NT2/D1 (cell line): ENCODE measurements at regions not wholly inside any gene's neighbourhood (a gene's known extent, or its start where the extent isn't known, plus 50 kb on each side); places are given as distances from the start of the nearest gene placed in this dataset.

Experiments
- YY1 ChIP-seq: IDR thresholded peaks from 2 replicates; pipeline ENCODE4 v1.6.1; 2011; ENCODE audit not compliant: insufficient read length, insufficient read depth
- ZNF274 ChIP-seq: IDR thresholded peaks from 2 replicates; pipeline ENCODE4 v1.6.1; 2011; ENCODE audit warnings: mild to moderate bottlenecking, low read depth, low read length

DNA sequence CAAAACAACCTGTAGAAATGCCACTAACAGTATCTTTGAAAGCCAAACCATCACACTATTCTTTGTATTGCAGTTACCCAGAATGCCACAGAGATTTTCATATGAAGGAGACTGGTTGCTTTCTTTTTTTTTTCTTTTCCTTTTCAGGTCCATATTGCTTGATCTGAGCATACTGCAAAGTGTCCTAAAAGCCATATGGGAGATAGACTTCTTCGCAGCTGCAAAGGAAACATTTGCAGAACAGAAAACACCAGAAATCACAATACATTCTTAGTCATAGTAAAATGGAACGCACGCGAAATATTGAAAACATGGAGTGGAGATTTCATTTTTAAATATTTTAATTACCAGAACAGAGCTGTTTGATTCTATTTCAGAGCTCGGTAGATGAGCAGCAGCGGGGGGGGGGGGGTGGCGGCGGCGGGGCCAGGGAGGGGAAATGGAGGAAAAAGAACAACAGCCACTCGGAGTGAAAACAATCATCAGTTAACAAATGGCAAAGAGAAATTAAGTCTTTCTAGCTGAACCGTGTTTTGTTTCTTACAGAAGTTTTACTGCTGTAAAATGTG is 284.1 kb downstream of the NFIB start:
- TF ChIP-seq YY1 (no peak), ZNF274 (no peak)
